Suppressor macrophage (primary cell): ENCODE measurements at regions not wholly inside any gene's neighbourhood (a gene's known extent, or its start where the extent isn't known, plus 50 kb on each side); places are given as distances from the start of the nearest gene placed in this dataset.
"Not testable (repeated sequence)": the region's sequence is repeated elsewhere in the genome, so short reads cannot be mapped to it uniquely, and the experiment has no call there.

Experiments used
- DNase-seq, 4 experiments: peaks; one replicate each; pipeline ENCODE4 v3.0.0-alpha.2; 2020 to 2022

DNA sequence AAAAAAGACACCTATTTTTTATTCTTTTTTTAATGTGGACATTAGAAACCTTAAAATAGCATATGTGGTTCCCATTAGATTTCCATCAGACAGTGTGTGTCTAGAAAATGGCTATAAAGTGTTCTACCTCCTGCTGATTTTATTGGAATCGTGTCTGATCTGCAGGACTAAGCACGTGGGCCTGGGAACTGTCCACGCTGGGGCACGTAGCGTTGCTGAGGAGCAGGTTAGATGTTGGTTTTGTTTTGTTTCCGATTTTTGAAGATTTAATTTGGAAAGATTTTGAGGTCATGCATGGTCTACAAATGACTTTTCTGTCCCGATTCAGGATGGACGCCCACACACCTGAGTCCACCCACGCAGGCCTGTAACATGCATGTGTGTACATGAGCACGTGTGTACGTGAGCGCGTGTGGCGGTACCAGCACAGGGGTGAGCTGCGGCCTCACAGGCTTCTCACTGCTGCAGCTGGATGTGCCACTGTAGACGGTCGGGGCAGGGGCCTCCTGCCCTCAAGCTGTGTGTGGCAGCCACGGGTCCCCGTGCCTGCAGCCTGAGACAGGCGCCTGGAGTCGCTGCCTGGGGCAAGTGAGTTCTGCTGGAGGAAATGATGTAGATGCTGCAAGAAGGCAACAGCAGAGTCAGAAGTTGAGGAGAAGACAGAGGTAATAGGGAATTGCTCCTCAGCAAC lies 99.7 kb upstream of the CTDP1 start:
- DNase-seq = no peak

DNA sequence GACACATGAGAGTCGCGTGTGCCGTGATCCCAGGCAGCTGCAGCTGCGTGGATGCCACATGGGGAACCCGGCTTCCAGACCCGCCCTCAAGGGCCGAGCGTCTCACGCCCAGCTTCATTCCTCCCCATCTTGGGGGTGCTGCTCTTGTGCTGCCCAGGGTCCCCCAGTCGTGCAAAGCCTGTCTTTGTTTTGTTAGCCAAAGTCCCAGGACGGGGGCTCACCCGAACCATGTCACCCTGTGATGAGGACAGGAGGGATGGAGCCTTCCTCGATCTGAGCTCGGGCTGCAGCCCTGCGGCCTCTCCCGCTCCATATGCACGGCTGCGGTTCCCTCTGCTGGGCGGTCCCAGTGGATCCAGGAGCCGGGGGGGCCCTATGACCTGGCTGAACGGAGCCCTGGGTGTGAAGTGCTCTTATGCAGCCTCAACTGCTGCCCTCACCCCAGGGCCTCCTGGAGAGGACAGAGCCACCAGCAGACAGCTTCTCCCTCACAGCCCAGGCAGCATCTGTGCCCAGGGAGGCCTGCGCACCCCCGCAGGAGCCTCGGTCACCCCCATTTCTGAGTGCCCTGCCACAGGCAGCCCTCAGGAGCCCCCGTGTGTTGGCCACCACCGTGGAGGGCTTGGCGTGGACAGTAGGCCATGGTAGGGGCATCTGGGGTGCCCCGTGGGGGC lies 99.0 kb upstream of the CTDP1 start:
- DNase-seq = no peak

DNA sequence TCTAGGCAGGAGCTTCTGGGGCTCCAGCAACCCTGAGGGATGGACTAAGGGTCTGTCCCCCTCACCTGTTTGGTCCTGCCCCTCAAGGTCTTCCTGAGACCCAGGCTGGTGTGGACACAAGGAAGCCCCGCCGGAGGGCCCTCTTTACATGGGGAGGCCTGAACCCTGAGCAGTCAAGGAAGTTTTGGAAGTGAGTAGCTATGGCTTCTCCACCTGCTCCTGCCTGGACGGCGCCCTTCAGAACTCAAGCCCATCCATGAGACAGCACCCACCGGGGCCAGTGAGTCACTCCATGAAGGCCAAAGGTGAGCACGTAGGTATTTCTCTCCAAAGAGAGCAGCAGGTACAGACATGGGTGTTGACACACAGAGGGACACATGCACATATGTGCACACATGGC lies 98.2 kb upstream of the CTDP1 start:
- DNase-seq = no peak

DNA sequence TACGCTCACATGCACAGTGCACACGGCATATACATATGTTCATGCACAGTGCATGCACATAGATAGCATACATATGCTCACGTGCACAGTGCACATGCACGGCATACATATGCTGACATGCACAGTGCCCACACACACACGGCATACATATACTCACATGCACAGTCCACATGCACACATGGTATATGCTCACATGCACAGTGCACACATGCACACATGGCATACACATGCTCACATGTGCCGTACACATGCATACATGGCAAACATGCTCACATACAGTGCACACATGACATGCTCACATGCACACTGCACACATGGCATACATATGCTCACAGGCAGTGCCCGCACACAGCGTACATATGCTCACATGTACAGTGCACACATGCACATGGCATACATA lies 97.7 kb upstream of the CTDP1 start:
- DNase-seq = no peak

DNA sequence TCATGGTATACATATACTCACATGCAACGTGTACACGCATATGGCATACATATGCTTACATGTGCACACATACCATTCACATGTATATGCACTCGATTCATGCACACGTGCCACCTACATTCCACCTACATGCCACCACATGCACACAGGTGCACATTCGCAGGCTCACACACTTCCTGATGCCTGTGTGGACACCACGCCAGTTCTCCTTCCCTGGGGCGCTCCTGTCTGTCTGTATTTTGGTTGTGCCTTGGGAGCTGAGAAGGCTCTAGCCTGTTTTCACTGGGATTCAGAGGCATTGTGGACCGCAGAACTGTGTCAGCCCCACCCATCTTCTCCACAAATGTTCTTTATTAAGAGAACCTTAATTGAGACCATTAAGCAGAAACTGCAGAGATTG lies 96.6 kb upstream of the CTDP1 start:
- no peak for DNase-seq

DNA sequence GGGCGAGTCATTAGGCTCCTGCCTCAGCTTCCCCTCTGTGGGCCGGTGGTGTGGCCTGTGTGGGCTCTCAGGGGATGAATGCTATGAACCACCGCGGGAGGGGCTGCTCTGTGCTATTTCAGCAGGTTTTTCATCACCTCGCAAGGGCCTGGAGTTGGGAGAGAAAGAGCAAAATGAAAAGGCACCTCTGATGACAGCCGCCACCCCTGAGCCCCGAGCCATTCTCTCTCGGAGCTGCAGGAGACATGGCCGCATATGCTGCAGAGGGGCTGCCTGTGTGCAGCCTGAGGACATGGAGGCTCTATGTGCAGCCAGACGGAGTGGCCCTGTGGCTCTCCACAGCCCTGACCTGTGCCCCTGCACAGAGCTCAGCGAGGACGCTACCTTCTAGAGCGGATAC lies 96.2 kb upstream of the CTDP1 start:
- DNase-seq = no peak

DNA sequence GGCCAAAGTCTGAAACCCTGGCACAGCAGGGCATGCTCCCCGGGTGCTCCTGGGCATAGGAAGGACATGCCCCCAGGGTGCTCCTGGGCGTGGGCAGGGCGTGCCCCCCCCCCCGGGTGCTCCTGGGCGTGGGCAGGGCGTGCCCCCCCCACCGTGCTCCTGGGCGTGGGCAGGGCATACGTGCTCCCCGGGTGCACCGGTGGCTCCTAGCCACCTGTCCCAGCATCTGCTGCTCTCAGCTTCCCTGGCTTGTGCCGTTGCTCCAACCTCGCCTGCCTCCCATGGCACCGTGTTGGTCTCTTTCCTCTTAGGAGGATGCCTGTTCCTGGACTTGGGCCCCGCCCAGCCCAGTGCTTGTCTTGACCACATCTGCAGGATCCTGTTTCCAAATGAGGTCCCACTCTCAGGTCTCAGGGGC lies 95.6 kb upstream of the CTDP1 start:
- no peak for DNase-seq

DNA sequence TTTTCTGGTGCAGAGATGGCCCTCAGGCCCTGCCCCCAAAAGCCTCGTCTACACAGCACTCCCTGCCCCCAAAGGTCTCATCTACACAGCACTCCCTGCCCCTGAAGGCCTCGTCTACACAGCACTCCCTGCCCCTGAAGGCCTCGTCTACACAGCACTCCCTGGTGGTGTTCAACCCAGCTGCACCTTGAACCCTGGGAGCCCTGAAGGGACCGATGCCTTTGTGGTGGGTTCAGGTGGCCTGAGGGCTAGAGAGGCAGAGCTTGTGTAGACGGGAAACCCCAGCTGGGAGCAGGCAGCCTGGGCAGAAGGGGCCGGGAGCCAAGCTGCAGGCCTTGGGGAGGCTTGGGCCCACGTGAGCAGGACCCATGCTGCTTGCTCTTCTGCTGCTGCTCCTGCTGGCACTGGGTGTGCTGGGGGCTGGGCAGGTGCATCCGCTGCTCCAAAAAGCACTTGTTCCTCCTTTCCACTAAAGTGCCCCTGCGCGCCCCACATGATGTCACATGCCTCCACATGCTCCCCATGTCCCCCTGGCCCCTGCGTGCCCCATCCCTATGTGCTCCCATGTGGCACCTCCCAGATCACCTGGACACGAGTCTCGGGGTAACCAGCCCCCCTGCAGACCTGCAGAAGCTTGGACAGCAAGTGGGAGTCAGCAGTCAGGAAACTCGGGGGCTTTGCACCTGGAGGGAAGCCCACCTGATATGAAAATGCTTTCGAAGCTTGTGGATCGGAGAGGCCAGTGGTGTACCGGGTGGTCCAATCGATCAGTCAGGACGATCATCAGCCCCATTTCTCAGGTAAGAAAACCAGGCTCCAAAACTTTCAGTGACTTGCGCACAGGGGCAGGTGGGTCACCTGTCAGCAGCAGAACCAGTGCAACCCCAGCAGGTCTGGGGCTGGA lies 94.9 kb upstream of the CTDP1 start:
- no peak for DNase-seq

DNA sequence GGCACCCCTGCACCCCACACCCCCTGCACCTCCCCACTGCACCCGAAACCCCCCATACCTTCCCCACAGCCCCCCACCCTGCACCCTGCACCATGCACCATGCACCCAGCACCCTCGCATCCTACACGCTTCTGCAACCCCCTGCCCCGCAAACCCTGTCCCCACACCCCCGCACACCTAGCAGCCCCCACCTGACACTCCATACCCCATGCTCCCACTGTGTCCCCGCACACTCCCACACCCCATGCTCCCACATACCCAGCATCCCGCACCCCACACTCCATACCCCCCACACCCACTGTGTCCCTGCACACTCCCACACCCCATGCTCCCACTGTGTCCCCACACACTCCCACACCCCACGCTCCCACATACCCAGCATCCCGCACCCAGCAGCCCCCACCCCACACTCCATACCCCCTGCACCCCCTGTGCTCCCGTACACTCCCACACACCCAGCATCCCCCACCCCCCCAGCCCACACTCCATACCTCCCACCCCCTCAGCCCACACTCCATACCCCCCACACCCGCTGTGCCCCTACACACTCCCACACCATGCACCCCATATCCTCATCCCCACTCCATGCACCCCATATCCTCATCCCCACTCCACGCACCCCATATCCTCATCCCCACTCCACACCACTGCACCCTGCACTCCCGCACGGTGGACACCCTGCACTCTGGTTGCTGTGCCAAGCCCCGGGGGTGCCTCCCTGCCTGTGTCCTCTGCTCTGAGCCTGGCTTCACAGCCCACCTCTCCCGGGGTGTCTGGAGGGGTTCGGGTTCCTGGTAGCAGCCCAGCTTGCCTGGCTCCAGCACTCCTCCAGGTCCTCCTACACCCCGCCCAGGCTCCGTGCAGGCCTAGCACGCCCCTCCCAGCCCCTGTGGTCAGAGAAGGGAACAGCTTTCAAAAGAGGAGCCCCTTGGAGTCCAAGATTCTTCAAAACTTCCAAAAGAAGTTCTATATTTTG lies 93.9 kb upstream of the CTDP1 start:
- DNase-seq = no peak

DNA sequence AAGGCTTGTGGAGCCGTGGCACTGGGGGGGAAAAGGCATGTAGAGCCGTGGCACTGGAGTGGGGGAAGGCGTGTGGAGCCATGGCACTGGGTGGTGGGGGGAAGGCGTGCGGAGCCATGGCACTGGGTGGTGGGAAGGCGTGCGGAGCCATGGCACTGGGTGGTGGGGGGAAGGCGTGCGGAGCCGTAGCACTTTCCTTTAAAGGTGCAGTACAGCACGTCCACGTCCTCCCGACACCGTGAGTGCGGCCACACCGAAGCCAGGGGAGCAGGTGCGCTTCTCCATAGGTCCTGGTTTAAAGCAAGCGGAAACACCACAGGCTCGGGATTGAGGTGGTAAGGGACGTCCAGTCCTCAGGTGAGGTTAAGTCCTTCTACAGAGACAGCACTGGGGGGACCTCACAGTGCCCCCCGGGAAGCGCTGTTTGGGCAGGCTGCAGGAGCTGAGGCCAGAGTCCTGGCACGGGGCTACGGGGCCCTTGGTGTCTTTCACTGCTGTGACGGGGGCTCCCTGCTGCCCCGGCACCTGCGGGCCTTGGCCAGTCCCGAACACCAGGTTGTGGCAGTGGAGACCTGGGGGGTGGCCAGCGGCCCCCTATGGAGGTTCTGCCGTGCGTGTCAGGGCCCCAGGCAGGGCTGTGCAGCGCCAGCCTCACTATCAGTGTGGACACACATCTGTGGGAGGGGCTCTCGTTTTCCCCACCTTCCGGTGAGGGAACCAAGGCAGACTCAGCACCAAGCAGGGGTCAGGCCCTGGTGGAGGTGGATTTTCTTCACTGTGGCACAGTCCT lies 93.0 kb upstream of the CTDP1 start:
- no peak for DNase-seq

DNA sequence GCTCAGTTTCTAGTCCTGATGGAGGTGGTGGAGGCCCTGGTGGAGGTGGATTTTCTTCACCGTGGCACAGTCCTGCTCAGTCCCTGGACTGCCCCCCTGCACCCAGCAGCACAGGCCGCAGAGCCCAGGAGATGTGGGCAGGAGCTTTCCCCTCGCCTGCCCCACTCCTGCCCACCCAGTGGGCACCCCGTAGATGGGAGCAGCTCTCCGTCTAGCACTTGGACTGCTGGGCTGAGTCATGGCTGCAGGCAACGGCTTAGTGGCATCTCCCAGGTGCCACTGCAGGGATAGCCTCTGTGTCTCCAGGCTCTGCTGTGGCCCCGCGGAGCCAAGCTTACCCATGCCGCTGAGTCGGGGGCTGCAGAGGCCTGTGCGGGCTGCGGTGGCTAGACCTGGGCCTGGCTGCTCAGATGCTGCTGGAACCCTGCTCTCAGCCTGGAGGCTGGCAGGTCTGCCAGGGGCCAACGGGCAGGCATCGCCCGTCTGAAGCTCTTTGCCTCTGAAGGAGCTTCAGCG lies 92.3 kb upstream of the CTDP1 start:
- DNase-seq = no peak

DNA sequence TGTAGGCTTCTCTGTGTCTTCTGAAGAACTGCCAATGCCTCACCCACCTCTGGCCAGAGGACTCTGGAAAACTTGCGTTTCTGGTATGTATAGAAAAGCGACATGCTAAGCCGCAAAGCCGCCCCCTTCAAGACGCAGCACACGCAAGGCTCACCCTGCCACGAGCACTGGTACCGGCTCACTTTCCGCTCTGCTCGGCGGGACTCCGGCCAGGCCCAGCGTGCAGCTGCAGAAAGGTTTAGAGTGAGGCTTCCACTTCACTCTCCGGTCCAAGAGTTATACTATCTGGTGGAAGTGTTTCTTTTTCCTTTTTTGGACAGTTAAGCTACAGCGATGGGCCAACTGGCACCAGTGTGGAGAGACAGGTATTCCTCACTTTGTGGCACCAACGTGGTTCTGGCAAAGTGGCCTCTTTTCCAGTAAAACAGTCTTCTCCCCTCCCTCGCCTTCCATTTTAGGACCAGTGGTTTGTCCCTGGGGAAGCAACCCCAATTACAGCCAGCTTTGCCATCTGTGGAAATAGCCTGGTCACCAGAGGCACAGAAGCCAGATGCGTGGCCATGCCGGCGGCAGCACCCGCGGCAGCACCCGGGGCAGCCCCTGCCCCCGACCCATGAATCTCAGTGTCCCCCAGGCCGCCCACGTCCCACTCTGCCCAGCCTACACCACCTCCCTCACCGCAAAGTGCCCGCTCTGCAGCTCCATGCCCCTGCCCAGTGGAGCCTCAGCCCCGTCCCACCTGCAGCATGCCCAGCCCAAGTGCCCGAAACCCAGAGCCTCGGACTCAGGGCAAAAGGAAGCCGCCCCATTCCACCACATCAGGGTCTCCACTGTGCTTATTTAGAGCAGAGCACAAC lies 91.6 kb upstream of the CTDP1 start:
- DNase-seq = no peak

DNA sequence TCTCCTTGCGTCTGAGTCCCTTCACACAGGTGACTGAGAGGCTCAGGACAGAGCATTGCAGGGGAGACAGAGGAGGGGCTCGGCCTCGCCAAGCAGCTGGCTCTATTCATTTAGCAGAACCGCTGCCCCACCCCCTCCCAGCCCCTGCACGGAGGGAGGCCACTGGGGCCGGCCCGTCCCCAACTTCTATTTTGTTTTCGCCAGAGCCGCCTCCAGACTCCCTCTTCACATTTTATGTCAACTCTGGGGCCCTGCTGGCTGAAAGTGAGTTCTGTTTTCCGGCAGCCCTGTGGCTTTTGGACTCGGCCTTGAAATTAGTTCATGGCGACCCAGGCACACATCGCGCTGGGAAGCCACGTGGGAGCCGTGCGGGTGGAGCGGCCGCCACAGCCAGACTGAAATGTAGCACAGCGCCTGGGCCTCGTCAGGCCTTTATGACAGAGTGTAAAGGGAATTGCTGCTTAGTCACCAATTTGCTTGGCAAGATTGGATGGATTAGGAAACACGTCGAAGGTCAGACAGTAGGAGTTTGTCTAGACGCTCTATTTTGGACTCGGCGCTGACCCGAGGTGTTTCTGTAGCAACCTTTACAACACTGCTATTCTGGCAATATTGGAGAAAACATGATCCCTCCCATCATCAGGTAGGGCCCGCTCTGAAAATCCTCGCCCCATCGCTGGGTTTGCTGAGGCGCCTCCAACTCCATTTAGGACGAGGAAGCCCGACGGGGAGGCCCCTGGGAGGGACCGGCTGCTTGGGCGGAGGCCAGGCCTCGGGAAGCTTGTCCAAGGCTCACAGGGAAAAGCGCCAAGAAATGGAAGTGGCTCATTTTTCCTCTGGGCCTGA lies 90.7 kb upstream of the CTDP1 start:
- DNase-seq = peak in 2 of 4 experiments; percentile 8 to 57

DNA sequence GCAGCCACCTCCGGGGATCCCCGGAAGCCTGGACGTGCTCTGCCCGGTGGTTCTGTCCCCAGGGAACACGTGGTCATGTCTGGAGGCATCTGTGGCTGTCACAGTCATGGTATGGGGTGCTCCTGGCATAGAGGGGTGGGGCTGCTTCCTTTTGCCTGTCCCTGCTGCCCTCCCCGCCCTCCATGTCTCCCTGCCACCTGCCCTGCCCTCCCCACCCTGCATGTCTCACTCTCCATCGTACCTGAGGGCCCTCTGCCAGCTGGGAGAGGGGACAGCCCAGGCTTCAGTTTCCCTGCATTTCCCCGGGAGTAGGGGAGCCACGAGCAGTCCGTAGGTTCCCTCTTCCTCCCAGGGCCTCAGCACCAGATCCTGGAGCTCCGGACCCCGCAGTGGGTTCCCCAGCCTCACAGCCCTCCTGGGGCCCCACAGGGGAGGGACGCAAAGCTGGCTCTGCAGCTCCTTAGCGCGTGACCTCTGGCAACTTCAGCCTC lies 90.0 kb upstream of the CTDP1 start:
- DNase-seq = no peak

DNA sequence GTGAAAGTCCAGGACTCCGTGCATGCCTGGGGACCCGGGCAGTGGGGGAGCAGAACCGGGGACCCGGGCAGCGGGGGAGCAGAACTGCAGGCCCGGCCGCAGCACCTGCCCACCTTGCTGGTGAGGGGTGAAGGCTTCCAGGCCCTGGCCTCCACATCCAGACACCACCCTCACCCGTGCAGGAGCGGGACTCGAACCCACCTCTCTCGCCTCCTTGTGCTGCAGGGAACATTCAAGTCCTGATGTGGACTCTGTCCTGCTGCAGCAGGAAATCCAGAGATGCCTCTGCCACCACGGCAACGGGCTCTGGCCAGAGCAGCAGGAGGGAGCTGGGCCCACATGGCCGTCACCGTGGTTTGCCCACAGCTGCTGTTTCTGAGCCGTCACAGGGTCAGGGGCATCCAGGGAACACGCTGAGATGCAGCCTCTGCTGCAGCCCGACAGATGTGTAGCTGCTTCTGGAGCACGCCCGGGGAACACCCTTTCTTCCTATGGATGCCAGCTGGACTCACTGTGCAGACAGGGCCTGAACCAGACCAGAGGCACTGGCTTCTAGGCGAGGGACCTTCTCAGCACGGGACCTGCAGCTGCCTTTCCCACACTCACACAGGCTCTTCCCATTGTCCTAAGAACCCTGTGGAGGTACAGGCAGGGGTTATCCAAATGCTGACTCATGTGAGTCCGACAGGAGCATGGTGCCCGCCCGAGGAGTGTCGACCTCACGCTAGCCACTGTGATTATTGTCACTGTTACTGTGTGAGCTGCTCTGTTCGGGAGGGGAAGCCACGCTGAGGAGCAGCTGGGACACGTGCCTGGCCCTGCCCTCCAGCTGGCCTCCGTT lies 89.2 kb upstream of the CTDP1 start:
- no peak for DNase-seq

DNA sequence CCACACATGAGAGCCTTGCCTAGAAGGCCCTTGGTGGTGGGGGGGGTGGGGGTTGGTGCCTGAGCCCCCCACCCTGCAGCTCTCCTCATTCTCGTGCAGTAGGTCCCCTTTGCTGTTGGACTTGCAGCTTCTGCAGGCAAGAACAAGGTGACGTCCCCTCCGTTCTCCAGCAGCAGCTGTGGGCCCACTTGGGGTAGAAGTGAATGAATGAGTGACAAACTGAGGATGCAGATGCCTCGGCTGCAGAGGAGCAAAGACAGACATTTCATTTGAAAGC lies 88.6 kb upstream of the CTDP1 start:
- DNase-seq = no peak

DNA sequence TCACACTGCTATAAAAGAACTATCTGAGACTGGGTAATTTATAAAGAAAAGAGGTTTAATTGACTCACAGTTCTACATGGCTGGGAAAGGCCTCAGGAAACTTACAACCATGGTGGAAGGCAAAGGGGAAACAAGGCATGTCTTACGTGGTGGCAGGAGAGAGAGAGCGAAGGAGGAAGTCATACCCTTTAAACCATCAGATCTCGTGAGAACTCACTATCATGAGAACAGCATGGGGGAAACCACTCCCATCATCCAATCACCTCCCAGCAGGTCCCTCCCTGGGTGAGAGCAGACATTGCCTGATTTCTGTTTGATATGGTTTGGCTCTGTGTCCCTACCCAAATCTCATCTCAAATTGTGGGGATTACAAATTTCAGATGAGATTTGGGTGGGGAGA lies 86.9 kb upstream of the CTDP1 start:
- not testable (repeated sequence) for DNase-seq

DNA sequence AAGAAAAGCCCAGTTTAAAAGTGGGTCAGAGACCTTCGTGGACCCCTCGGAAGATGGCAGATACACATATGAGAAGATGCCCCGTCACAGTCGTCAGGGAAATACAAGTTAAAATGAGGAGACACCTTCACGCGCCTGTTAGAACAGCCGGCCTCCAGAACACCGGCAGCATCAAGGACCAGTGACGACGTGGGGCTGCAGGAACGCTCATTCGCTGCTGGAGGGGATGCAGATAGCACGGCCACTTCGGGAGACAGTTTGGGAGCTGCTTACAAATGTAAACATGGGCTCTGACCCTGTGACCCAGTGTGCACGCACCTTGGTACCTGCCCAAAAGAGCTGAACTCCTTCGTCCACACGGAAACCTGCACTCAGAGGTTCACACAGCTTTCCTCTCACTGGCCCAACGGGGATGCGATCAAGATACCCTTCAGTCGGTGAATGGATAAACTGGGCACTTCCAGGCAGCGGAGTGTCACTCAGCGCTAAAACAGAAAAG lies 83.7 kb upstream of the CTDP1 start:
- DNase-seq = no peak
